ENCODE measurements at regions not wholly inside any gene's neighbourhood (a gene's known extent, or its start where the extent isn't known, plus 50 kb on each side); places are given as distances from the start of the nearest gene placed in this dataset.

DNA sequence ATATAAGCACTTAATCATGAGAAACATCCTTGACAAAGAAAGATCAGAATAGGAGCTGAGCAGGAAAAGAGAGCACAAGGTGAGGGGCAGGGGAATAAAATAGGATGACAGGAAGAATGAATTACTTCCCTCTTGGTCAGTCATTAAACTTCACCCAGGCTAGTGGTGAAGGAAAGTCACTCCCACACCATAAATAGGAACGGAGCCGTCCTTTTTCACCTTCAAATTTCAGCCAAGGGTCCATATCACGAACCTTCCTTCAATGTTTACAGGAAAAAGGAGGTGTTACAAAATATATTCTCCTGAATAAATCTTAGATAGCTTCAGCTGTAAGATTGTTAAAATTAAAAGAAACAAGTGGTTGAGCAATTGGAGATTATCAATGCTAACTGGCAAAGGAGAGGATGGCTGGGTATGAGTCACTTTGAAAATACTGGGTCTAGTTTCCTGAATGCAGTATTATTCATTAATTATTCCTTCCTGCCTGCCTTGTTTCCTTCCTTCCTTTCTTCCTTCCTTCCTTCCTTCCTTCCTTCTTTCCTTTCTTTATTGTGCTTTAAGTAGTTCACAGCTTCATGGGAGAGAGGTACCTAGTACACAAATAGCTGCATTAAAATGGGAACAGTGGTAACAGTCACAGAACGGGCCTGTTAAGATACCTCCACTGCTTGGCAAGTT is 292.3 kb upstream of the ID2 start:
- DNase-seq (ENCODE audit: low spot score): peak; percentile 73

GRCh38 chr2:8391126-8391525 is 290.7 kb upstream of the ID2 start:
- no peak for DNase-seq (ENCODE audit: low spot score)

DNA sequence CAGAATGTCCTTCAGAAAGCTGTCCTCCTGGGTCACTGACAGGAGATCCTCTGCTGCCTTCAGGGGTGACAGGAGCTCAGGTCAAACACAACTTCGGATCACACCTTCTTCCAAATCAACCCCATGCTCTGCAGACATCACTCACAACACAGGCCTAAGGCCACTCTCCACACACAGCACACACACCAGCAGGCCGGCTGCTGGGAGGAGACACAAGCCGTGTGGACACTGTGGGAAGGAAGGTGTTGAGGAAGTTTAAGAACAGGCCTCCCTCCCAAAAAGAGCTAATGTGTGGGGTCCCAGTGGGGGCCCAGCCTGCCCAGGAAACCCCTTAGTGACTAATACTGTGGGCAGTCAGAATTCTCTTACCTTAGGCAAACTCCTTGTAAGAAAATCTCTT is 290.3 kb upstream of the ID2 start:
- no peak for DNase-seq (ENCODE audit: low spot score)

- no peak for DNase-seq (ENCODE audit: low spot score)
Observed at GRCh38 chr2:8392098-8392866, 289.6 kb upstream of the ID2 start.

GRCh38 chr2:8393506-8393905 is 288.4 kb upstream of the ID2 start:
- DNase-seq (ENCODE audit: low spot score): no peak

DNA sequence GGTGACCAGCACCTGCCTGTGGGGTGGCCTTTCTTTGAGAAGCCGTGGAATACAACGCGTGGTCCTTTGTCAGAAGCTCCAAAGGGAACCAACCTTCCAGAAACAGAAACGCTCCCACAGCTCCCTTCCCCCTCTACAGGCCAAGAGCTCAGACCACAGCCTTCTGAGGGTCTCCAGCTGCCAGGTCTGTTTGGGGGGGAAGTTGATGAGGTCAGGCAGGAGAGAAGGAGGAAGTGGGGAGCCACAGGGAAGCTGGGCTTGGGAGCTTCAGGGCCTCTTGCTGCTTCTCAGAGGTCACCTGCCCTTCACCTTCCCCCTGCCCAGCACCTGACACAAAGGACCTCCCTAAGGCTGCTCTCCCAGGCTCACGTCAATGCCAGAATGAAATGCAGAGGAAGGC is 287.7 kb upstream of the ID2 start:
- DNase-seq (ENCODE audit: low spot score): no peak

DNA sequence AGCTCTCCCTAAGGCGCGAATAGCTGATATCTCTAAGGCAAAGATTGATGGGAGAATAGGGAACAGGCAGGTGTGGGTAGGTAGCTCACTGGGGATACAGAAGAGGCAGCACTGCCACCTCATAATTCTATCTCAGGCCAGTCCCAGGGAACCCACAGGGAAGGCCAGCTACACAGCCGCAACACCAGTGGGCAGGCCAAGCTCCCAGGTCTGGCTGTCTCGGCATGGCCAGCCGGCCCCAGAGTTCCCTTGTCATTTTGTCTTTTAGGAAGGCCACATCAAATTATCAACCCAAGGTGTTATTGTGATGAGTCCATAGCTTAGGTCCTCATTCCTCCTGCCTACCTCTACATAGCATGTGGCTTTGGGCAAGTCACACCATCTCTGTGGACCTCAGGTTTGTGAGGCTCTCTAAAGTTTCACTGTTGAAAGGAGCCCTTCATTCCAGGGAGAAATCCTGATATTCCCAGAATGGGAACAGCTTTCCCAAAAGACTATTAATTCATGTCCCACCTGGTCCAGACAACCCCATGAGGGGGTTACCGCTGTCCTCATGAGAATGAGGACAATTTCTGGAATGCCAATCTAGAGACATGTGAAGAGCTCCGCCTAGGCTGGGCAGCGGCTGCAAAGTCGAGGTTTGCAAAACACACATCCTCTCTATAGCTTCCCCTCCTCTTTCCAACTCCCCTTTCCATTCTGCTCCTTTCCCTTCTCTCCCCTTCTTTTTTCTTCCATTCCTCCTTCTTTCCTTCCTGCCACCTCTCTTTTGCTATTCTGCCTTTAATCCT is 287.1 kb upstream of the ID2 start:
- DNase-seq (ENCODE audit: low spot score): no peak

DNA sequence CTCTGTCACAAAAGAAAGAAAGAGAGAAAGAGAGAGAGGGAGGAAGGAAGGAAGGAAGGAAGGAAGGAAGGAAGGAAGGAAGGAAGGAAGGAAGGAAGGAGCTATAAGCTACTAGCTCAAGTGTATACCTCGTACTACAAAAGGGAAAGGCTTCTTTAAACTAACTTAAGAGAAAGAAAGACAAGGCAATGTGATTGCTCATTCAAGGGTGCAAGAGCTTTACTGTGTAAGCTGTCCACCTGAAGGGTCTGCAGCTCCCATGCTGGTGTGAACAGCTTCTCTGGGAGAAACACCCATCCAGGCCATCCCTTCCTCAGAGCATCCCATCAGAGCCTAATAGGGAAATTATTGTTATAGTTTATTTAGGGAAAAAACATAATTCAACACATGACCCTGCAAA is 286.1 kb upstream of the ID2 start:
- DNase-seq (ENCODE audit: low spot score): no peak

DNA sequence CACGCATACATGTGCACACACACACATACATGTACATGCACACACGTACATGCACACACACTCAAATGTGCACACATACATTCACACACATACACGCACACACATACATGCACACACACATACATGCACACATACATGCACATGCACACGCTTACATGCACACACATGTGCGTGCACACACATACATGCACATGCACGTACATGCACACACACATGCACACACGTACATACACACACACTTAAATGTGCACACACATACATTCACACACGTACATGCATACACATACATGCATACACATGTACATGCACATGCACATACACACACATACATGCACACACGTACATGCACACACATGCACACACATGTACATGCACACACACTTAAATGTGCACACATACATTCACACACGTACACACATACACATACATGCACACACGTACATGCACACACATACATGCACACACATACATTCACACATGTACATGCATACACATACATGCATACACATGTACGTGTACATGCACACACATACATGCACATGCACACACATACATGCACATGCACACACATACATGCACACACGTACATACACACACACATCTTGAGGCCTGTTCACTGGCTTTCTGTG is 283.7 kb upstream of the ID2 start:
- DNase-seq (ENCODE audit: low spot score): no peak

DNA sequence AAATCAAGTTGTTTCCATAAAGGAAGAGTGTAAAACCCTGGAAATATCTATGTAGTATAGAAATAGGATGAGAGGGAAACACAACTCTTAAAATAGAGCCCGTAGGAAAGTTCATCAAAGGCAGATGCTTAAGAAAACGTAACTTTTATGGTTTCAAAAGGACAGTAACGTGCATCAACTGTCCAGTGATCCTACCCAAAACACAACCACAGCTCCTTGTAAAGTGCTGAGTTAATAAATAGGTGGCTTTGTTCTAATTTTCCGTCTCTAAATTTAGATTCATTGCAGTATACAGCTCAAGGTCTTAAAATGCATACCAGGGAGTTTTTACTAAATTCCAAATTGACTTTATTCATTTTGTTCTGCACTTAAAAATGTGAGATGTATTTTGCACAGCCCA is 282.1 kb upstream of the ID2 start:
- no peak for DNase-seq (ENCODE audit: low spot score)

DNA sequence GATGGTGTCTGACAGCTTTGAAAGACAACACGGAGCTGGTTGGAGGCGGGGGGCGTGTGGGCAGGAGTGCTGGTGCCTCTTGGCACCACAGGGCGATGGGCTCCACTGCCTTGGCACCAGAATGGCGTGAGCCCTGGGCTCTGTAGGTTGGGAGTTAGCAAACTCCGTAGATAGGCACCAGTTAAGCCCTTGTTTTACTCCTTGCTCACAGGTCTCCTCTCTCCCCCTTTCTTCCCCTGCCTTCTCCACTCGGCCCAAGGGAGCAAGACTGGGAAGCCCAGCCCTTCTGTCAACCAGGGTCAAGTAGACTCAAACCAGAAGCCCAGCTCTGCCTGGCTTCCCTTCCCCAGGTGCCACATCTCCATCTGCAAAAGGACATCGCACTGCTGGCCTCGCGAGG is 281.7 kb upstream of the ID2 start:
- DNase-seq (ENCODE audit: low spot score): no peak

DNA sequence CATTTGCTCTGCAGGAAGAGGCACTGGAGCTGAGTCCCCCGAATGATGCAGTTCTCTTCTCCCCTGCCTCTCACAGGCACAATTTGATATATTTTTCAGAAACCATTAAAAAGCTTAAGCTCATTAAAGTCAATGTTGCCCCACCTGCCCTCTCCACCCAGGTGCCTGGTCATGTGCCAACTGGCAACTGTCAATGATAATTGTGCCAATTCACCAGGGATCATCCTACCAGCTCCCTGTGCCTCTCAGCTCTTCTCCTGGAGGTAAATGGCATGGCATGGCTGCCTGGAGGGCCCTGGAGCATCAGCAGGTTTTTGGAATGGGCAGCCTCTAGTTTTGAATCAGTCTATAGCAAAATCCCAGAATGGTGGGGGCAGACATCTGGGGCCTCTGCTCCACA is 279.6 kb upstream of the ID2 start:
- no peak for DNase-seq (ENCODE audit: low spot score)

- peak; percentile 90 for DNase-seq (ENCODE audit: low spot score)
Observed at GRCh38 chr2:8403876-8404275, 278.0 kb upstream of the ID2 start.

GRCh38 chr2:8405334-8405733 is 276.5 kb upstream of the ID2 start:
- no peak for DNase-seq (ENCODE audit: low spot score)

DNA sequence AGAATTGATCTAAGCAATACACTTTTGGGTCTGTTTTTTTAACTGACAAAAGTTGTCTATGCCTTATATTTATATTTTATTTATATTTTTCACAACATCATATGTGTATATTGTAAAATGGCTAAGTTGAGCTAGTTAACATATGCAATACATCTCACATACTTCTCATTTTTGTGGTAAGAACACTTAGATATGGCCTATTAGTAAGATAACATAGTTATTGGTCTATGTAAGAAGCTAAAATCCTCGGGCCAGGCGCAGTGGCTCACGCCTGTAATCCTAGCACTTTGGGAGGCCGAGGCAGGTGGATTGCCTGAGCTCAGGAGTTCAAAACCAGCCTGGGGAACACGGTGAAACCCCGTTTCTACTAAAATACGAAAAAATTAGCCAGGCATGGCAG is 275.6 kb upstream of the ID2 start:
- DNase-seq (ENCODE audit: low spot score): no peak

GRCh38 chr2:8407332-8407731 is 274.5 kb upstream of the ID2 start:
- no peak for DNase-seq (ENCODE audit: low spot score)

DNA sequence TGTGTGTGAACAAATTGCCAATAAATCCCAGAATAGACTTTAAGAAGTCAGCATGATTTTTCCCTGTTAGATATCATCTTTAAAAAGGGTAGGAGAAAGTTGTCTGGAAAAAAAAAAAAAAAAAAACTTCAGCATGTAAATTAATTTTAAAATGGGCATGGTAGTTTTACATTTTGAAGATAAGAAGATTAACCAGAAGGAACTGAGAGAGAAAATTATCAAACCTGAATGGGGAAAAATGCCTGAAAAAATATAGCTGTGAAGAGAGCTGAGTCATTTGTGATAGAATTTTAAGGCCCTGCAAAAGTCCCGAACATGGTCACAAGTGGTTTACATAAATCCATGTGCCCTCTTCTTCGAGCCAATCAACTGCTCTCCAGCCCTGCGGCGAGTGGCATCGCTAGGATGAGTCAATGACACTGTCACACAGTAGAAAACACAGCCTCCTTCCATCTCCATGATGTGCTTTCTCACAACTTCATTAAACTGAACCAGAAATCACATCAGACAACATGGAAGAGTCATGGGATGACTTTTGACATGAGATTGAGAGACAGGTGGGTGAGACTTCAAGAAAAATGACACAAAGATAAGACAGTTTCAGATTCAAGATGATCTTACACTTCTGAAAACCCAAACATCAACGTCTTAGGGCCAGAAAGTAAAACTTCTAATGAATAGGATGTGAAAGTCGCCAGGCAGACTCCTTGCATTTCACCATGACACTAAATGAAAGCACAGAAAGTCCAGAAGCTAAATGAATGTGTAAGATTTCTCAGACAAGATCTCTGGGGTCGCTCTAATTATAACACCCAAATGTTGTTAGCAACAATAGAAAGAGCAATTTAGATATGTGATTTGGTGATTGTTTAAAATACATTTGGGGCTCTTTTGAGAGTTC is 273.0 kb upstream of the ID2 start:
- no peak for DNase-seq (ENCODE audit: low spot score)

GRCh38 chr2:8409461-8410260 is 272.2 kb upstream of the ID2 start:
- peak; percentile 46 for DNase-seq (ENCODE audit: low spot score)

GRCh38 chr2:8412082-8412481 is 269.8 kb upstream of the ID2 start:
- peak; percentile 94 for DNase-seq (ENCODE audit: low spot score)

- DNase-seq (ENCODE audit: low spot score): no peak
Observed at GRCh38 chr2:8412586-8412985, 269.3 kb upstream of the ID2 start.

Data from HT-29 (cell line).